NT2/D1 (cell line): ENCODE measurements at regions not wholly inside any gene's neighbourhood (a gene's known extent, or its start where the extent isn't known, plus 50 kb on each side); places are given as distances from the start of the nearest gene placed in this dataset.
A peak's percentile ranks its signal among the peaks of the same experiment; 100 is the strongest.

Experiments
- DNase-seq: peaks from one replicate; pipeline ENCODE4 v3.0.0-alpha.2; 2011; ENCODE audit warnings: low read depth, low spot score
- H3K27me3 ChIP-seq: 2 replicates; pipeline ENCODE4 v1.6.0; 2011; ENCODE audit warnings: mild to moderate bottlenecking; ENCODE audit not compliant: insufficient read length, insufficient read depth
- H3K36me3 ChIP-seq: 2 replicates; pipeline ENCODE4 v1.6.1; 2011; ENCODE audit warnings: mild to moderate bottlenecking, low read length, mixed read lengths; ENCODE audit not compliant: insufficient read depth, insufficient read length
- H3K4me1 ChIP-seq: 2 replicates; pipeline ENCODE4 v1.5.1; 2011; ENCODE audit not compliant: insufficient read depth, insufficient read length
- H3K4me3 ChIP-seq: 2 replicates; pipeline ENCODE4 v1.5.1; 2011; ENCODE audit warnings: low read depth; ENCODE audit not compliant: insufficient read length
- H3K9ac ChIP-seq: 2 replicates; pipeline ENCODE4 v1.6.0; 2011; ENCODE audit warnings: low read depth; ENCODE audit not compliant: insufficient read length
- H3K9me3 ChIP-seq: 2 replicates; pipeline ENCODE4 v1.5.1; 2011; ENCODE audit warnings: mild to moderate bottlenecking, low read length; ENCODE audit not compliant: insufficient read depth
- SUZ12 ChIP-seq: IDR thresholded peaks from 2 replicates; pipeline ENCODE4 v1.6.1; 2011; ENCODE audit not compliant: insufficient read length, insufficient read depth; ENCODE audit errors: extremely low read depth
- YY1 ChIP-seq: IDR thresholded peaks from 2 replicates; pipeline ENCODE4 v1.6.1; 2011; ENCODE audit not compliant: insufficient read length, insufficient read depth
- ZNF274 ChIP-seq: IDR thresholded peaks from 2 replicates; pipeline ENCODE4 v1.6.1; 2011; ENCODE audit warnings: mild to moderate bottlenecking, low read depth, low read length

- TF ChIP-seq YY1 (no peak), SUZ12 (no peak), ZNF274 (no peak)
- H3K36me3 ChIP-seq: no peaks in the 10 kb centered on the region
- DNase-seq: no peak
- peaks cover 15% of the 10 kb centered on the region for H3K27me3 ChIP-seq
- H3K4me3 ChIP-seq: no peak overlapping the region
- H3K4me1 ChIP-seq: no peaks in the 10 kb centered on the region
- no peaks in the 10 kb centered on the region; the same call in 1 of the 2 replicates for H3K9me3 ChIP-seq
- H3K9ac ChIP-seq: no peak overlapping the region
Observed at GRCh38 chr20:60845146-60845545, 406.9 kb upstream of the CDH4 start.

- Histone ChIP-seq H3K9ac (no peak overlapping the region), H3K27me3 (peaks cover 48% of the 10 kb centered on the region), H3K9me3 (no peaks in the 10 kb centered on the region), H3K4me3 (no peak overlapping the region), H3K36me3 (no peaks in the 10 kb centered on the region), H3K4me1 (no peaks in the 10 kb centered on the region)
- TF ChIP-seq ZNF274: no peak
- no peak for TF ChIP-seq SUZ12
- no peak for TF ChIP-seq YY1
- DNase-seq: peak; percentile 39
Observed at GRCh38 chr20:60851826-60852704, 400.0 kb upstream of the CDH4 start.

GRCh38 chr20:60857708-60858107 is 394.4 kb upstream of the CDH4 start:
- peaks cover 4% of the 10 kb centered on the region; the same call in 1 of the 2 replicates for H3K9me3 ChIP-seq
- peaks cover 49% of the 10 kb centered on the region for H3K27me3 ChIP-seq
- H3K36me3 ChIP-seq: no peaks in the 10 kb centered on the region
- DNase-seq: no peak
- H3K4me3 ChIP-seq: no peak overlapping the region
- H3K4me1 ChIP-seq: no peaks in the 10 kb centered on the region
- TF ChIP-seq ZNF274 (no peak), SUZ12 (no peak), YY1 (no peak)
- no peak overlapping the region for H3K9ac ChIP-seq

GRCh38 chr20:60862601-60863000 is 389.5 kb upstream of the CDH4 start:
- Histone ChIP-seq H3K9me3 (peaks cover 4% of the 10 kb centered on the region; the same call in 1 of the 2 replicates), H3K9ac (no peak overlapping the region), H3K27me3 (peaks cover 60% of the 10 kb centered on the region), H3K36me3 (no peaks in the 10 kb centered on the region), H3K4me3 (no peak overlapping the region), H3K4me1 (no peaks in the 10 kb centered on the region)
- DNase-seq: no peak
- TF ChIP-seq SUZ12 (no peak), YY1 (no peak), ZNF274 (no peak)

GRCh38 chr20:60863548-60863947 is 388.5 kb upstream of the CDH4 start:
- Histone ChIP-seq H3K27me3 (peaks cover 65% of the 10 kb centered on the region), H3K4me3 (no peak overlapping the region), H3K4me1 (peaks cover 2% of the 10 kb centered on the region), H3K36me3 (no peaks in the 10 kb centered on the region), H3K9ac (no peak overlapping the region), H3K9me3 (no peaks in the 10 kb centered on the region)
- TF ChIP-seq ZNF274 (no peak), YY1 (no peak), SUZ12 (no peak)
- DNase-seq: no peak

GRCh38 chr20:60867589-60867988 is 384.5 kb upstream of the CDH4 start:
- Histone ChIP-seq H3K27me3 (peaks cover 83% of the 10 kb centered on the region), H3K4me3 (no peak overlapping the region), H3K36me3 (no peaks in the 10 kb centered on the region), H3K9me3 (no peaks in the 10 kb centered on the region), H3K4me1 (peaks cover 5% of the 10 kb centered on the region), H3K9ac (no peak overlapping the region)
- no peak for TF ChIP-seq ZNF274
- no peak for DNase-seq

- Histone ChIP-seq H3K27me3 (peaks cover 87% of the 10 kb centered on the region), H3K9ac (no peak overlapping the region), H3K4me1 (peaks cover 5% of the 10 kb centered on the region), H3K4me3 (no peak overlapping the region), H3K9me3 (no peaks in the 10 kb centered on the region), H3K36me3 (no peaks in the 10 kb centered on the region)
- TF ChIP-seq YY1 (no peak), ZNF274 (no peak), SUZ12 (no peak)
- DNase-seq: no peak
Observed at GRCh38 chr20:60868316-60868891, 383.7 kb upstream of the CDH4 start.
